CD4-positive, alpha-beta T cell treated with Interleukin-4 for 4 hours (primary cell): ENCODE measurements at regions not wholly inside any gene's neighbourhood (a gene's known extent, or its start where the extent isn't known, plus 50 kb on each side); places are given as distances from the start of the nearest gene placed in this dataset.
A peak's percentile ranks its signal among the peaks of the same experiment; 100 is the strongest.
"Not testable (repeated sequence)": the region's sequence is repeated elsewhere in the genome, so short reads cannot be mapped to it uniquely, and the experiment has no call there.

Source experiments
- DNase-seq: peaks from one replicate; pipeline ENCODE4 v3.0.0-alpha.2; 2020

GRCh38 chr1:209157546-209158249, 425.8 kb upstream of the CAMK1G start:
- DNase-seq = no peak

GRCh38 chr1:209158851-209159250, 424.7 kb upstream of the CAMK1G start:
- DNase-seq = no peak

- DNase-seq = no peak
These were observed 423.3 kb upstream of the CAMK1G start for GRCh38 chr1:209160230-209160629.

GRCh38 chr1:209162651-209163050, 420.9 kb upstream of the CAMK1G start:
- DNase-seq = no peak

GRCh38 chr1:209168204-209168603, 415.3 kb upstream of the CAMK1G start:
- no peak for DNase-seq

GRCh38 chr1:209171151-209171550, 412.4 kb upstream of the CAMK1G start:
- no peak for DNase-seq

GRCh38 chr1:209172286-209172685, 411.2 kb upstream of the CAMK1G start:
- no peak for DNase-seq

GRCh38 chr1:209172792-209173542, 410.5 kb upstream of the CAMK1G start:
- not testable (repeated sequence) for DNase-seq

- not testable (repeated sequence) for DNase-seq
These were observed 409.7 kb upstream of the CAMK1G start for GRCh38 chr1:209173796-209174195.

- DNase-seq = no peak
These were observed 406.6 kb upstream of the CAMK1G start for GRCh38 chr1:209176866-209177430.

- no peak for DNase-seq
These were observed 400.3 kb upstream of the CAMK1G start for GRCh38 chr1:209183195-209183594.

- no peak for DNase-seq
These were observed 395.9 kb upstream of the CAMK1G start for GRCh38 chr1:209187589-209187988.

- no peak for DNase-seq
These were observed 392.8 kb upstream of the CAMK1G start for GRCh38 chr1:209190591-209191261.

- no peak for DNase-seq
These were observed 392.3 kb upstream of the CAMK1G start for GRCh38 chr1:209191262-209191634.

GRCh38 chr1:209196140-209196539, 387.4 kb upstream of the CAMK1G start:
- DNase-seq = no peak

- no peak for DNase-seq
These were observed 384.4 kb upstream of the CAMK1G start for GRCh38 chr1:209198961-209199750.

- no peak for DNase-seq
These were observed 383.7 kb upstream of the CAMK1G start for GRCh38 chr1:209199822-209200221.

GRCh38 chr1:209202321-209202720, 381.2 kb upstream of the CAMK1G start:
- not testable (repeated sequence) for DNase-seq

- DNase-seq = peak; percentile 12
These were observed 380.5 kb upstream of the CAMK1G start for GRCh38 chr1:209202830-209203532.

GRCh38 chr1:209203533-209203895, 380.0 kb upstream of the CAMK1G start:
- no peak for DNase-seq

GRCh38 chr1:209205039-209205438, 378.5 kb upstream of the CAMK1G start:
- DNase-seq = no peak

- DNase-seq = no peak
These were observed 376.3 kb upstream of the CAMK1G start for GRCh38 chr1:209207126-209207700.
